Ishikawa (cell line): ENCODE measurements at regions not wholly inside any gene's neighbourhood (a gene's known extent, or its start where the extent isn't known, plus 50 kb on each side); places are given as distances from the start of the nearest gene placed in this dataset.

Source experiments
- CEBPB ChIP-seq: IDR thresholded peaks from 2 replicates; pipeline ENCODE4 v1.6.1; 2012
- CREB1 ChIP-seq: IDR thresholded peaks from 2 replicates; pipeline ENCODE4 v1.6.1; 2012; ENCODE audit warnings: low read depth
- EGR1 ChIP-seq: IDR thresholded peaks from 2 replicates; pipeline ENCODE4 v1.6.1; 2012
- EP300 ChIP-seq: IDR thresholded peaks from 2 replicates; pipeline ENCODE4 v1.6.1; 2012; ENCODE audit warnings: borderline replicate concordance
- NFIC ChIP-seq: IDR thresholded peaks from 2 replicates; pipeline ENCODE4 v1.6.1; 2012
- RAD21 ChIP-seq: IDR thresholded peaks from 2 replicates; pipeline ENCODE4 v1.6.1; 2012; ENCODE audit warnings: low read depth
- TAF1 ChIP-seq: IDR thresholded peaks from 2 replicates; pipeline ENCODE4 v1.6.1; 2012; ENCODE audit warnings: low read depth, mild to moderate bottlenecking
- YY1 ChIP-seq: IDR thresholded peaks from 2 replicates; pipeline ENCODE4 v1.6.1; 2012; ENCODE audit warnings: low read depth
- TF ChIP-seq, protein P1 (sequence below): IDR thresholded peaks from 2 replicates; pipeline ENCODE4 v1.6.1; 2012; ENCODE audit warnings: low read depth, mild to moderate bottlenecking

DNA sequence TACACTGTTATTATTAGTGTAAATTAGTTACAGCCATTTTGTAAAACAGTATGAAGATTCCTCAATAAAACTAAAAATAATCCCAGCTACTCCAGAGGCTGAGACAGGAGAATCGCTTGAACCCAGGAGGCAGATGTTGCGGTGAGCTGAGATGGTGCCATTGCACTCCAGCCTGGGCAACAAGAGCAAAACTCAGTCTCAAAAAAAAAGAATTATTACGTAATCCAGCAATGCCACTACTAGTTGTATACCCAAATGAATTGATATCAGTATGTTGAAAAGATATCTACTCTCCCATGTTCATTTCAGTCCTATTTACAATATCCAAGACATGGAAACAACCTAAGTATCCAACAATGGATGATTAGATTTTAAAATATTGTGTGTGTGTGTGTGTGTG lies 313.6 kb downstream of the EPHA4 start:
- TF ChIP-seq EP300 (no peak), EGR1 (no peak), RAD21 (no peak), NFIC (no peak), CREB1 (no peak), YY1 (no peak), TAF1 (no peak), CEBPB (no peak)
- TF ChIP-seq, protein P1, sequence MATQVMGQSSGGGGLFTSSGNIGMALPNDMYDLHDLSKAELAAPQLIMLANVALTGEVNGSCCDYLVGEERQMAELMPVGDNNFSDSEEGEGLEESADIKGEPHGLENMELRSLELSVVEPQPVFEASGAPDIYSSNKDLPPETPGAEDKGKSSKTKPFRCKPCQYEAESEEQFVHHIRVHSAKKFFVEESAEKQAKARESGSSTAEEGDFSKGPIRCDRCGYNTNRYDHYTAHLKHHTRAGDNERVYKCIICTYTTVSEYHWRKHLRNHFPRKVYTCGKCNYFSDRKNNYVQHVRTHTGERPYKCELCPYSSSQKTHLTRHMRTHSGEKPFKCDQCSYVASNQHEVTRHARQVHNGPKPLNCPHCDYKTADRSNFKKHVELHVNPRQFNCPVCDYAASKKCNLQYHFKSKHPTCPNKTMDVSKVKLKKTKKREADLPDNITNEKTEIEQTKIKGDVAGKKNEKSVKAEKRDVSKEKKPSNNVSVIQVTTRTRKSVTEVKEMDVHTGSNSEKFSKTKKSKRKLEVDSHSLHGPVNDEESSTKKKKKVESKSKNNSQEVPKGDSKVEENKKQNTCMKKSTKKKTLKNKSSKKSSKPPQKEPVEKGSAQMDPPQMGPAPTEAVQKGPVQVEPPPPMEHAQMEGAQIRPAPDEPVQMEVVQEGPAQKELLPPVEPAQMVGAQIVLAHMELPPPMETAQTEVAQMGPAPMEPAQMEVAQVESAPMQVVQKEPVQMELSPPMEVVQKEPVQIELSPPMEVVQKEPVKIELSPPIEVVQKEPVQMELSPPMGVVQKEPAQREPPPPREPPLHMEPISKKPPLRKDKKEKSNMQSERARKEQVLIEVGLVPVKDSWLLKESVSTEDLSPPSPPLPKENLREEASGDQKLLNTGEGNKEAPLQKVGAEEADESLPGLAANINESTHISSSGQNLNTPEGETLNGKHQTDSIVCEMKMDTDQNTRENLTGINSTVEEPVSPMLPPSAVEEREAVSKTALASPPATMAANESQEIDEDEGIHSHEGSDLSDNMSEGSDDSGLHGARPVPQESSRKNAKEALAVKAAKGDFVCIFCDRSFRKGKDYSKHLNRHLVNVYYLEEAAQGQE = no peak
